Nucleus accumbens (tissue), 56 donors: ENCODE measurements at regions not wholly inside any gene's neighbourhood (a gene's known extent, or its start where the extent isn't known, plus 50 kb on each side); places are given as distances from the start of the nearest gene placed in this dataset.

Source experiments
- DNase-seq, 56 donors: peaks; one replicate each; lab custom pipeline; 2025; lab: John Stamatoyannopoulos, UW

- no peak for DNase-seq
Observed at GRCh38 chr2:128446874-128447537, 128.3 kb upstream of the HS6ST1 start.

- no peak for DNase-seq
Observed at GRCh38 chr2:128447538-128447995, 128.9 kb upstream of the HS6ST1 start.

GRCh38 chr2:128448331-128449225 lies 129.9 kb upstream of the HS6ST1 start:
- no peak for DNase-seq

GRCh38 chr2:128449226-128450061 lies 130.8 kb upstream of the HS6ST1 start:
- DNase-seq, result no peak

- no peak for DNase-seq
Observed at GRCh38 chr2:128450211-128451024, 131.8 kb upstream of the HS6ST1 start.

GRCh38 chr2:128451084-128452023 lies 132.7 kb upstream of the HS6ST1 start:
- no peak for DNase-seq

GRCh38 chr2:128452024-128452411 lies 133.3 kb upstream of the HS6ST1 start:
- DNase-seq, result no peak

- no peak for DNase-seq
Observed at GRCh38 chr2:128452536-128453530, 134.2 kb upstream of the HS6ST1 start.

GRCh38 chr2:128454980-128455720 lies 136.5 kb upstream of the HS6ST1 start:
- DNase-seq, result no peak

GRCh38 chr2:128455721-128456050 lies 137.0 kb upstream of the HS6ST1 start:
- no peak for DNase-seq

- DNase-seq, result no peak
Observed at GRCh38 chr2:128456281-128456680, 137.6 kb upstream of the HS6ST1 start.

- DNase-seq, result no peak
Observed at GRCh38 chr2:128457006-128457604, 138.4 kb upstream of the HS6ST1 start.

- no peak for DNase-seq
Observed at GRCh38 chr2:128457716-128458115, 139.0 kb upstream of the HS6ST1 start.

GRCh38 chr2:128458505-128458904 lies 139.8 kb upstream of the HS6ST1 start:
- DNase-seq, result no peak

GRCh38 chr2:128464456-128464855 lies 145.8 kb upstream of the HS6ST1 start:
- no peak for DNase-seq
